22Rv1 (cell line): ENCODE measurements at regions not wholly inside any gene's neighbourhood (a gene's known extent, or its start where the extent isn't known, plus 50 kb on each side); places are given as distances from the start of the nearest gene placed in this dataset.

Experiments
- ZFX ChIP-seq: fragments of 450-650 bp; IDR thresholded peaks from 2 replicates; pipeline ENCODE4 v1.6.1; 2017; ENCODE audit warnings: antibody characterized with exemption, borderline replicate concordance
- TF ChIP-seq, protein P1 (sequence below): fragments of 450-650 bp; IDR thresholded peaks from 2 replicates; pipeline ENCODE4 v1.5.1; 2017; ENCODE audit warnings: mild to moderate bottlenecking

DNA sequence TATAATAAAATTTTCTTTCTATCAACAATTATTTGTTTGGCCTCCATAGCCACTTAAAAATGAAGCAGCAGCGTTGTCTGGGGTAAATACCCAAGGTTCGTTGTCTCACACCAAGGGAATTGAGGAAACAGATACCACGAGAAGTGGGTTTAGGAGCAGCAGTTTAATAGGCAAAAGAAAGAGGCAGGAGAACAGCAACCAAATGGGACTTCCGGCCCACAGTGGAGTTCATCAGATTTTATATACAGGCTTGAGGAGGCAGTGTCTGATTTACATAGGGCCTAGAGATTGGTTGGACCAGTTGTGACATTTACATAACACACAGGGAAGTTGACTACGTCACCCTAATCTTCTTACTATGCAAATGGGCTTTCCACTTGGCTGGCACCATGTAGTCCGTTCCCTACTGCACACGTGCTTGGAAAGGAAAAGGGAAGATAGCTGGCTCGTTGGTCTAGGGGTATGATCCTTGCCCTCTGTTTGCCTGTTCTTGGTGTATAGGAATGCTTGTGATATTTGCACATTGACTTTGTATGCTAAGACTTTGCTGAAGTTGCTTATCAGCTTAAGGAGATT is 61.5 kb upstream of the SETMAR start:
- TF ChIP-seq, protein P1, sequence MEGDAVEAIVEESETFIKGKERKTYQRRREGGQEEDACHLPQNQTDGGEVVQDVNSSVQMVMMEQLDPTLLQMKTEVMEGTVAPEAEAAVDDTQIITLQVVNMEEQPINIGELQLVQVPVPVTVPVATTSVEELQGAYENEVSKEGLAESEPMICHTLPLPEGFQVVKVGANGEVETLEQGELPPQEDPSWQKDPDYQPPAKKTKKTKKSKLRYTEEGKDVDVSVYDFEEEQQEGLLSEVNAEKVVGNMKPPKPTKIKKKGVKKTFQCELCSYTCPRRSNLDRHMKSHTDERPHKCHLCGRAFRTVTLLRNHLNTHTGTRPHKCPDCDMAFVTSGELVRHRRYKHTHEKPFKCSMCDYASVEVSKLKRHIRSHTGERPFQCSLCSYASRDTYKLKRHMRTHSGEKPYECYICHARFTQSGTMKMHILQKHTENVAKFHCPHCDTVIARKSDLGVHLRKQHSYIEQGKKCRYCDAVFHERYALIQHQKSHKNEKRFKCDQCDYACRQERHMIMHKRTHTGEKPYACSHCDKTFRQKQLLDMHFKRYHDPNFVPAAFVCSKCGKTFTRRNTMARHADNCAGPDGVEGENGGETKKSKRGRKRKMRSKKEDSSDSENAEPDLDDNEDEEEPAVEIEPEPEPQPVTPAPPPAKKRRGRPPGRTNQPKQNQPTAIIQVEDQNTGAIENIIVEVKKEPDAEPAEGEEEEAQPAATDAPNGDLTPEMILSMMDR = no peak
- TF ChIP-seq ZFX = no peak
